Neuronal stem cell (in vitro differentiated cells): ENCODE measurements at regions not wholly inside any gene's neighbourhood (a gene's known extent, or its start where the extent isn't known, plus 50 kb on each side); places are given as distances from the start of the nearest gene placed in this dataset.

Experiments used
- DNase-seq: peaks from one replicate; pipeline ENCODE4 v3.0.0-alpha.2; 2013; ENCODE audit warnings: low spot score
- H2AFZ ChIP-seq: one replicate; pipeline ENCODE4 v1.6.1; 2013; ENCODE audit warnings: mild to moderate bottlenecking, low read length, inconsistent platforms
- H2AK5ac ChIP-seq: 2 replicates; pipeline ENCODE4 v1.6.1; 2013; ENCODE audit warnings: low read depth, mild to moderate bottlenecking, inconsistent platforms, low read length, moderate library complexity, mixed read lengths
- H2BK120ac ChIP-seq: 2 replicates; pipeline ENCODE4 v1.6.1; 2013; ENCODE audit warnings: low read depth, mild to moderate bottlenecking, inconsistent platforms, low read length, moderate library complexity, mixed read lengths
- H2BK12ac ChIP-seq: one replicate; pipeline ENCODE4 v1.6.1; 2013; ENCODE audit warnings: low read length, inconsistent platforms
- H2BK15ac ChIP-seq: 2 replicates; pipeline ENCODE4 v1.6.1; 2013; ENCODE audit warnings: mild to moderate bottlenecking, low read length, inconsistent platforms, mixed read lengths
- H2BK5ac ChIP-seq: one replicate; pipeline ENCODE4 v1.6.1; 2013; ENCODE audit warnings: inconsistent platforms, mild to moderate bottlenecking, low read length, moderate library complexity
- H3K14ac ChIP-seq: one replicate; pipeline ENCODE4 v1.6.1; 2013; ENCODE audit warnings: low read length, inconsistent platforms
- H3K18ac ChIP-seq: 2 replicates; pipeline ENCODE4 v1.6.1; 2013; ENCODE audit warnings: low read length, inconsistent platforms
- H3K23ac ChIP-seq: 2 replicates; pipeline ENCODE4 v1.6.1; 2013; ENCODE audit warnings: low read depth, mild to moderate bottlenecking, mixed read lengths, low read length, inconsistent platforms; ENCODE audit not compliant: poor library complexity
- H3K27ac ChIP-seq: replicated peaks from 3 replicates; pipeline ENCODE4 v1.5.1; 2013; ENCODE audit warnings: low read length, inconsistent platforms
- H3K27me3 ChIP-seq, 3 experiments: 2 replicates each; pipeline ENCODE4 v1.6.1; 2013; ENCODE audit warnings: low read length in 3 of 3, mild to moderate bottlenecking in 2 of 3, inconsistent platforms in 1 of 3, low read depth in 1 of 3, mixed read lengths in 1 of 3, moderate library complexity in 1 of 3; ENCODE audit not compliant: control insufficient read depth in 3 of 3, insufficient read depth in 3 of 3
- H3K36me3 ChIP-seq, 2 donors: replicated peaks in 1 of 2; 2 replicates each; pipeline ENCODE4 v1.6.1; 2013; ENCODE audit warnings: low read length in 2 of 2; ENCODE audit not compliant: control insufficient read depth in 2 of 2, insufficient read depth in 2 of 2
- H3K4ac ChIP-seq: 2 replicates; pipeline ENCODE4 v1.6.1; 2013; ENCODE audit warnings: inconsistent platforms, mild to moderate bottlenecking, low read length, moderate library complexity
- H3K4me1 ChIP-seq, 2 donors: 1 replicate in 1 of 2; 2 replicates in 1 of 2; pipeline ENCODE4 v1.6.1; 2013; ENCODE audit warnings: low read length in 2 of 2, low read depth in 1 of 2; ENCODE audit not compliant: control insufficient read depth in 2 of 2, insufficient read depth in 1 of 2
- H3K4me2 ChIP-seq: one replicate; pipeline ENCODE4 v1.6.1; 2013; ENCODE audit warnings: mild to moderate bottlenecking, low read length, inconsistent platforms; ENCODE audit not compliant: insufficient read depth, poor library complexity, severe bottlenecking
- H3K4me3 ChIP-seq, 2 donors: 2 replicates each; pipeline ENCODE4 v1.5.1; 2013; ENCODE audit warnings: low read length in 2 of 2, mild to moderate bottlenecking in 2 of 2, inconsistent platforms in 1 of 2, moderate library complexity in 1 of 2
- H3K79me1 ChIP-seq: one replicate; pipeline ENCODE4 v1.6.1; 2013; ENCODE audit warnings: low read depth, mild to moderate bottlenecking, inconsistent platforms, low read length, moderate library complexity
- H3K9ac ChIP-seq: one replicate; pipeline ENCODE4 v1.6.1; 2013; ENCODE audit warnings: mild to moderate bottlenecking, low read depth, low read length, inconsistent platforms; ENCODE audit not compliant: poor library complexity
- H3K9me3 ChIP-seq, 2 donors: replicated peaks in 1 of 2; 2 replicates each; pipeline versions ENCODE3 to v1.6.1; 2013; ENCODE audit warnings: low read length in 2 of 2, mild to moderate bottlenecking in 2 of 2, inconsistent platforms in 1 of 2, low read depth in 1 of 2, mixed read lengths in 1 of 2, moderate library complexity in 1 of 2; ENCODE audit not compliant: control insufficient read depth in 2 of 2, insufficient read depth in 1 of 2
- H4K8ac ChIP-seq: one replicate; pipeline ENCODE4 v1.6.1; 2013; ENCODE audit warnings: low read depth, mild to moderate bottlenecking, inconsistent platforms, low read length, moderate library complexity
- H4K91ac ChIP-seq: one replicate; pipeline ENCODE4 v1.6.1; 2013; ENCODE audit warnings: low read length, low read depth, mild to moderate bottlenecking, inconsistent platforms; ENCODE audit not compliant: poor library complexity
- WGBS, 2 donors: extraction: QIAGEN DNeasy Blood & Tissue Kit; methylation state at CpG; one replicate each; pipeline ENCODE4 v1.1.7; 2013; ENCODE audit warnings: missing lambda C conversion rate in 2 of 2, mixed read lengths in 1 of 2; ENCODE audit not compliant: insufficient read length in 2 of 2, insufficient replicate concordance in 1 of 2; ENCODE audit errors: extremely low coverage in 2 of 2; 5-methylcytosine and 5-hydroxymethylcytosine counted together

DNA sequence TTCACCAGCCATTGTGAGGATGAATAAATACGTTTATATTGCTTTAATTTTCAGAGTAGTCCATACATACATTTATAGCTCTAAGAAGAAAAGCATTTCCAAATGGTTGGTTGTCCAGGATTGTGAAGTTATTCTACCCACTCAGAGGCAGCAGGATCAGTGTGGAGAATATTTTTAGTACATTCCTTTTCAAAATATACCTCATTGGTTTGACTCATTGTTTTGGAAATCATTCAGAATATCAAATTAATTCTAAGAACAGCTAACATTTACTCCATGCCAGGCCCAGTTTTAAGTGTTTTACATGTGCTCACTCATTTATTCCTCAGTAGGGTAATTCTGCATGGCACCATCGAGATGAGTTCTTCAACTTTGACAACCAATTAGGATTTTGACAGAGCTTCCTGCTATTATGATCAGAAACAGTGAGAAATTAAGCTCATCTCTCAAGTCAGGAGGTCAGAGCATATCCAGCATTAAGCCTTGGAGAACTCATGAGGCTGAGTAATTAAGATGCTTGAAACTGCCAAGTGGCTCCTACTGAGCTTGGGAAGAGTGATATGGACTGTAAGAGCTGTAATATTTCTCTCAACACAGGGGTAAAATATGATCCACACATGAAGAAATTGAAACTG, 153.3 kb upstream of the CLEC14A start:
- no peak overlapping the region for H3K27ac ChIP-seq
- H3K36me3 ChIP-seq, result no peaks in the 10 kb centered on the region
- no peak overlapping the region for H2AFZ ChIP-seq
- H2BK15ac ChIP-seq, result no peak overlapping the region
- no peaks in the 10 kb centered on the region for H3K9me3 ChIP-seq
- no peaks in the 10 kb centered on the region for H3K79me1 ChIP-seq
- no peak overlapping the region for H2AK5ac ChIP-seq
- H3K9ac ChIP-seq, result no peak overlapping the region
- no peak overlapping the region for H3K14ac ChIP-seq
- H4K91ac ChIP-seq, result no peak overlapping the region
- H3K23ac ChIP-seq, result no peak overlapping the region
- H3K18ac ChIP-seq, result no peak overlapping the region
- no peak overlapping the region for H2BK120ac ChIP-seq
- no peak overlapping the region for H3K4me3 ChIP-seq
- no CpG with 5 or more reads among the region's 2 CpGs for WGBS, 2 donors
- H3K27me3 ChIP-seq, result no peaks in the 10 kb centered on the region
- H3K4me1 ChIP-seq, result peaks cover 0 to 2% of the 10 kb centered on the region in 2 donors
- H3K4ac ChIP-seq, result no peak overlapping the region
- H4K8ac ChIP-seq, result no peak overlapping the region
- no peak overlapping the region for H2BK5ac ChIP-seq
- no peak for DNase-seq
- H2BK12ac ChIP-seq, result no peak overlapping the region
- H3K4me2 ChIP-seq, result no peak overlapping the region

DNA sequence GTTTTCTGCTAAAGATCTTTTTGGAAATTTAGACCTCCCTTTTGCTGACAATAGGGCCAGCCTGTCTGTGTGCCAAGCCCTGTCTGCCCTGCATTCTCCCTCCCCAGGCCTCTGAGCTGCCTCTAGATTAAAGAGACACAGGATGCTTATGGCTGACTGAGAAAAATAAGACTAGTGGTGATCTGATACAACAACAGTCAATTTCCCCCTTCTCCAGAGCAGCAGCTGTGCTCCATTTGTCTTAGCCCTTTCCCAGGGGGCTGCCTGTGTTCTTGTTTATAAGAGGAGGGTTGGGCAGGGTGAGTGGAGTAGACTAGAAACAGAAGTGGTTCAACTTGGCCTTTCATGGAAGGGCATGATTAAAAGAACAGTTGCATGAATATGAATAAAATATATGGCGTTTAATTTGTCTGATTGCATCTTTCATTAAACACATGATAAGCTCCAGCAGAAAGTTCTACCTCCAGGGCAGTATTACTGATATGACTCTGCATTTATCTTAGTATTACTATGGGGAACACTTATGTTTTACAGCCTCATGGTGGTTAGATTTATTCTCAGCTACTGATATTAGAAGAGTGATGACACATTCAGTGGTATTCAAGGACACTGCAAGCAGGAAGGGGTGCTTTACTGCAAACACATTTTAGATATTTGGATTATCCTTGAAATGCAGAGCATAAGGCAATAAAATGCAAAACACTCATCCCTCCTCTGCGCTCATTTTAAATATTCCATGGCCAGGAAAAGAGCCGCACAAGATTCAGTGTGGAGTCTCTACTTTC, 150.2 kb upstream of the CLEC14A start:
- no peak overlapping the region for H2BK120ac ChIP-seq
- no peaks in the 10 kb centered on the region for H3K36me3 ChIP-seq
- no peaks in the 10 kb centered on the region for H3K79me1 ChIP-seq
- H2BK15ac ChIP-seq, result no peak overlapping the region
- H3K9ac ChIP-seq, result no peak overlapping the region
- H3K23ac ChIP-seq, result no peak overlapping the region
- H3K4me1 ChIP-seq, result peaks cover 0 to 5% of the 10 kb centered on the region in 2 donors
- H4K8ac ChIP-seq, result no peak overlapping the region
- H2BK5ac ChIP-seq, result no peak overlapping the region
- H2AK5ac ChIP-seq, result no peak overlapping the region
- H4K91ac ChIP-seq, result no peak overlapping the region
- no peak overlapping the region for H3K18ac ChIP-seq
- H3K27me3 ChIP-seq, result no peaks in the 10 kb centered on the region
- DNase-seq, result peak; percentile 40
- no peak overlapping the region for H3K14ac ChIP-seq
- no peak overlapping the region for H3K4me3 ChIP-seq
- no peak overlapping the region for H3K27ac ChIP-seq
- H3K9me3 ChIP-seq, result no peaks in the 10 kb centered on the region
- no peak overlapping the region for H3K4ac ChIP-seq
- H2AFZ ChIP-seq, result no peak overlapping the region
- no CpG with 5 or more reads among the region's 3 CpGs for WGBS, 2 donors
- no peak overlapping the region for H3K4me2 ChIP-seq
- H2BK12ac ChIP-seq, result no peak overlapping the region

DNA sequence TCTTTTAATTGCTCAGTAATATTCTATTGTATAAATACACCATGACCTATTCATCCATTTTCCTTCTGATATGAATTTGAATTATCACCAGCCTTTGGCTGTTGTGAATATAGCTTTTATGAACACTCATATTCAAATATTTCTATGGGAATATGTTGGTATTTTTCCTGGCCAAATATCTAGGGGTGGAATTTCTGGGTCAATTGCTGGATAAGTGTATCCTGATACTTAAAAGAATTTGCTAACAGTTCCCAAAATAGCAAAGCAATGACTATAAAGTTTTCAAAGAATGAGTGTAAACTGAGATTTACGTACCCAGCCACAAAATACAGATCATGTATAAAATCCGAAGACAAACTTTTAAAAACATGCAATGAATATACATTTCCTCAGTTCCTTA, 148.7 kb upstream of the CLEC14A start:
- Histone ChIP-seq H4K8ac (no peak overlapping the region), H3K27me3 (no peaks in the 10 kb centered on the region), H3K79me1 (no peaks in the 10 kb centered on the region), H3K36me3 (no peaks in the 10 kb centered on the region), H3K23ac (no peak overlapping the region), H3K18ac (no peak overlapping the region), H2BK120ac (no peak overlapping the region), H3K14ac (no peak overlapping the region), H3K27ac (no peak overlapping the region), H2BK15ac (no peak overlapping the region), H3K4me1 (peaks cover 0 to 5% of the 10 kb centered on the region in 2 donors), H2AK5ac (no peak overlapping the region), H2BK12ac (no peak overlapping the region), H3K4me2 (no peak overlapping the region), H3K9ac (no peak overlapping the region), H3K4ac (no peak overlapping the region), H2AFZ (no peak overlapping the region), H3K4me3 (no peak overlapping the region), H2BK5ac (no peak overlapping the region), H4K91ac (no peak overlapping the region), H3K9me3 (no peaks in the 10 kb centered on the region)
- WGBS, 2 donors, result no CpG with 5 or more reads among the region's 2 CpGs
- DNase-seq, result no peak

DNA sequence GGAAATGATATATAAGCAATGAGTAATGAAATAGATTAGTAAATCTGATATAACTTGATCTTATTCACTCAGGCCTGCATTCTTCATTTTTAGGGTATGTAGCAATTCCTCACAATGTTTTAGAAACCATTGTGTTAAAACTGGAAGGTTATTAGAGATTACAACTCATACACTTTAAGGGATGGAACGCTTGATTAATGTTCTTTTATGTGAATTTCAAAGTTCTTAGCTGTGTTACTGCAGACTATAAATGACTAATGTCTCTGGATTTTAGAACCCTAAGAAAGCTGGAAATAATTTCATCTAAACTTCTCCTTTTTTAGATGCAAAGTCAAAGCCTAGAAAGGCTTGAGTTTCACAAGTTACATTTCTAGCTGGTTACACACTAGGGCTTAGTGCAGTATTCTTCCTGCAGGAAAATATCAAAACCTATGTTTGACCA, 148.2 kb upstream of the CLEC14A start:
- H2BK12ac ChIP-seq, result no peak overlapping the region
- no peak overlapping the region for H2AK5ac ChIP-seq
- H3K36me3 ChIP-seq, result no peaks in the 10 kb centered on the region
- H2AFZ ChIP-seq, result no peak overlapping the region
- no peak overlapping the region for H3K18ac ChIP-seq
- no peak for DNase-seq
- no peak overlapping the region for H2BK5ac ChIP-seq
- H3K4me3 ChIP-seq, result no peak overlapping the region
- H3K27me3 ChIP-seq, result no peaks in the 10 kb centered on the region
- H2BK15ac ChIP-seq, result no peak overlapping the region
- H3K14ac ChIP-seq, result no peak overlapping the region
- H3K9me3 ChIP-seq, result no peaks in the 10 kb centered on the region
- no peak overlapping the region for H3K4ac ChIP-seq
- no peak overlapping the region for H3K27ac ChIP-seq
- H4K8ac ChIP-seq, result no peak overlapping the region
- H3K23ac ChIP-seq, result no peak overlapping the region
- H4K91ac ChIP-seq, result no peak overlapping the region
- H3K79me1 ChIP-seq, result no peaks in the 10 kb centered on the region
- H3K4me1 ChIP-seq, result peaks cover 0 to 5% of the 10 kb centered on the region in 2 donors
- no peak overlapping the region for H2BK120ac ChIP-seq
- H3K4me2 ChIP-seq, result no peak overlapping the region
- no peak overlapping the region for H3K9ac ChIP-seq
- WGBS, 2 donors, result no CpG with 5 or more reads among the region's 1 CpG
